ENCODE measurements at regions not wholly inside any gene's neighbourhood (a gene's known extent, or its start where the extent isn't known, plus 50 kb on each side); places are given as distances from the start of the nearest gene placed in this dataset.
"Not testable (repeated sequence)": the region's sequence is repeated elsewhere in the genome, so short reads cannot be mapped to it uniquely, and the experiment has no call there.

DNA sequence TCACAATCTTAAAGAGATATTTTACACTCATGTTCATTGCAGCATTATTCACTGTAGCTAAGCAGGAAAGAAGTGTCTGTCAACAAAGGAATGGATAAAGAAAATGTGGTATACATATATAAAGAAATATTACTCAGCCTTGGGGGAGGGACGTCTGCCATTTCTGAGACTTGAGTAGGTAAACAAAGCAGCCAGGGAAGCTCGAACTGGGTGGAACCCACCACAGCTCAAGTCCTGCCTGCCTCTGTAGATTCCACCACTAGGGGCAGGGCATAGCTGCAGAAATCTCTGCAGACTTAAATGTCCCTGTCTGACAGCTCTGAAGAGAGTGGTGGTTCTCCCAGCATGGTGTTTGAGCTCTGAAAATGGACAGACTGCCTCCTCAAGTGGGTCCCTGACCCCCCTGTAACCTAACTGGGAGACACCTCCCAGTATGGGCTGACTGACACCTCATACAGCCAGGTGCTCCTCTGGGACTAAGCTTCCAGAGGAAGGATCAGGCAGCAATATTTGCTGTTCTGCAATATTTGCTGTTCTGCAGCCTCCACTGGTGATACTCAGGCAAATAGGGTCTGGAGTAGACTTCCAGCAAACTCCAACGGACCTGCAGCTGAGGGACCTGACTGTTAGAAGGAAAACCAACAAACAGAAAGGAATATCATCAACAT lies 183.3 kb upstream of the SSTR4 start:
- DNase-seq (ENCODE audit: low spot score): not testable (repeated sequence)

DNA sequence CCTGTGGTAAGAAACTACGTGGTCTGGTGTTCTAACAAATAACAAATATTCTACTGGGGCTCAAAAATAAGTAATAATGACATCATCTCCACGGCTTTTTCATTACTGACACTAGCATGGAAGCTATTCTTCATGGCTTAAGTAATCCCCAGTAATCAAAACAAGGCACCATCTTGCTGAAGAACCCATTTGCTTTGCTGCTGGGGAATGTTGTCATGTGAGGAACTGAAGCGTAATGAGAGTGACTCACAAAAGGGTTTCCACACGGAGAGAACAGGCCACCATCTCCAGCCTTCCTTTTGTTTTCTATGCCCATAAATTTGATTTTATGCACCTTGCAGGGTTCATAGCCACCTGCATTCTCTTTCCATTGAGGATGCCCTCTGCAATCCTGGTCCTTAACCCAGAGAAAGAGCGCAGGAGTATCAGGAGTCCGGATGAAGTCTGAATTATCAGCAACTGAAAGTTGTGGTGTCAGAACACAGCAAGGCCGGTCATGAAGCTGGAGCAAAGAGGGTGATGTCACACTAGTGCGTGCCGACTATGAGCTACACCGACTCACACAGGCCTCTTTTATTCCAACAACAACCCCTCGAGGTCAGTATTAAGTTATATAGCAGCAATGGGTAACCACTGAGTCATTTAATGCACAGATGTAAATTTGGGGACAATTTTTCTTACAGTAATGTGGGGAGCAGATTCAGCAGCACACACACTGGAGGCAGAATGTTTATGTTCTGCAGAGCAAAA lies 173.7 kb upstream of the SSTR4 start:
- DNase-seq (ENCODE audit: low spot score): no peak

DNA sequence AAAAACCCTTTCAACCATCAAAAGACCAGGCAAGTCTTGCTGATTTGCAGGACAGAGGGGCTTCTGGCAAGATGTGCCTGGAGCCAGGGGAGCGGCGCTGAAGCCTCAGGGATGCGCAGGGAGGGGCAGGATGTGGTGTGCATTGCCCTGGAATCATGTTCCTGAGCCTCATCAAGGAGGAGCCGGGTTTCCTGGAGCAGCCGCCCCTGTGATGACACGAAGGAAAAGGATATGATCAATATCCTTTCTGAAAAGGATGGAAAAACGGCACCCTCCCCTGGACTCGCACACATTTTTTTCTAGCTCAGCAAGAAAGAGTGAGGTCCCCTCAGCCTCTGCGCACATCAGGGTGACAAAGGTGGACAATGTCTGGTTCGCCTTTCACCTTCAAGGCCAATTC lies 173.1 kb upstream of the SSTR4 start:
- no peak for DNase-seq (ENCODE audit: low spot score)

DNA sequence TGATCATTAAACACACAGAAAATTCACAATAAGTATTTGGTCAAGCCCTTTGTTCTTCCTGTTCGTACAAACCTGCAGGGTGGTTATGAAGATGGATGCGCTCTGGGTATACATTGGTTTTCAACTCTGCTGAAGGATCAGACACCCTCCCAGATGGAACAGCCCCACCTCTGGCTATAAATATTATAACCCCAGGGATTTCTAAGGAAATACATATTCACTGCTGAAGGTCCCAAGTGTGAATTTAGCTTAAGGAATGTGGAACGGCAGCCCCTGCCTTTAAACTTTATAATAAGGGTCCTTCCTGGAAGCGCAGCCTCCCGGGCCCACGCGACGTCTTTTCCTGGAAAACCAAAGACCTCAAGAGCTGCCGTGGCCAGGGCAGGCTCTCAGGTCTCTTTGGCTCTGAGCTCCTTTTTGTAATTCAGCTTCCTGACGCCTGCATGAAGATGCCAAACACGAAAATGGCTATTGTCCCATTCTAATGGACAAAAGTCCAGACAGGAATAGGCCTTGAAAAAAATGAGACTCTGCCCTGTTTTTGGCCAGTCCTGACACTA lies 172.4 kb upstream of the SSTR4 start:
- DNase-seq (ENCODE audit: low spot score): no peak

DNA sequence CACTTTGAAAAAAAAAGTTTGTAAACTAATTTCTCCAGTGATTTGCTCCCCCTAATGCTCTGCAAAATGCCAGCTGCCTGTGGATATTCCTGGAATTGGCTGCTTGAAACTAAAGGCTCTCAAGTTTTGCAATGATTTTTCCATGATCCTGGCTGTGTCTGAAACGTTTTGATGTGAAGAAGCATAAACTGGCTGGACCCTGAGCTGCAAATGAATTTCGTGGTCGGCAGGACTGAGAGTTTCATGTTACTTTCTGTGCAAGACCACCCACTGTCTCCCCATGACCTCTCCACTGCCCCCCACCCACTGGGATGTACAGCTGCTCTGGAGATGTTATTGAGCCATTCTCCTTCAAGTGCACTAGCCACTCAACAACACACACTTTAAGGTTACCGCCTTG lies 171.3 kb upstream of the SSTR4 start:
- DNase-seq (ENCODE audit: low spot score): no peak

DNA sequence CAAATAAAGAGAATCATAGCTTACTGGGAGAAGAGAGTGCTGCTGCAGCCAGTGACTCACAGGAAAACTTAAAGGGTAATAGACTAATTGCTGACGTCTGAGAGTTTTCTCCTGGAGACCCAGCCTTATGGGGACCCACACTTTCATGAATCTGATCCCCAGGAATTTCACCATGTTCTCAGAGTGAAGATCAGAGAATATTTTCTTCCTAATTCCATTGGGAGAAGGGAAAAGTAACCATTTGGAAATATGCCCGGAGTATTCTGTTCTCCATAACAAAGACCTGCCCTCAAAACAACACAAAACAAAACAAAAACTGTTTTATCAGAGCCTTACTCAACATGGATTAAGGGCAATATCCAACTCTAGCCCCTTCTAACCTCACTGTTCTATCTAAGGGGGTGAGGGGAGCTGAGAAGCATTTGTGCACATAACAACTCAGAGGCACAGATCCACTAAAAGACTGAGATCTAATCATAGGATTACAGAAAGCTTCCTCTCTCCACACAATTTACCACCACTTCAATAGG lies 168.2 kb upstream of the SSTR4 start:
- no peak for DNase-seq (ENCODE audit: low spot score)

DNA sequence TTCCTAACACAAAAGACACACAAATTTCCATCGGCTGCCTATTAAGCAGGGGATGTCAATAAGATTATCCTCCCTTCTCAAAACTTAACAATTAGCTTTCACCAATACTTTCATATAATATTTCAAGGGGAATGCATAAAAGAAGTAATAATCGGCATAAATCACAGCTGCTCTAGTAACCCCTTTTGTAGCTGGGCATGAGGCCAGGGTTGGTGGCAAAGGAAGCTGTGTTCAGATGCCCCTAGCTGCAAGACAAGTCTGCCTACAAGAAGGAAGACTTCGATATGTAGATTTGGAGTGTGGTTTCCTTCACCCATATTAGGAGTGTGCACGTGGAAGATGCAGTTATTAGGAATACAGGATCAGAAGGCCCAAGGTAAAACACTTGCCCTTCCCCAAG lies 156.9 kb upstream of the SSTR4 start:
- no peak for DNase-seq (ENCODE audit: low spot score)

DNA sequence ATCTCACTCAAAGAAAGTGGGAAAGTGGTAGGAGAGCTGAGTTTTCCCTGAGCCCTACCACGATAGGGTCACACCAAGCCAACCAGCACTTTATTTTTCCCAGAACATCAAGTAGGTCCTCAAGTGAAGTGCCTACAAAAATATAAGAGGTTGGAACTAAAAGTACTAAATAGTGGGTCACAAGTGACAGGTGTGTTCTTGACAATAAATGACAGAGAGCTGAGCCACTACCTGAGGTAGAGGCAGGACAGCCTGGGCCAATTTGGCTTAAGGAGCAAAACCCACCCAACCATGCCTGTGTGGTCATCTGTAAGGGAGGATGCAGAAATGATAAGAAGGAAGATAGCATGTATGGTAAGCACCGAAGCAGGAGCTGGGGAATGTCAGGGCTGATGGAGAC lies 154.8 kb upstream of the SSTR4 start:
- no peak for DNase-seq (ENCODE audit: low spot score)

DNA sequence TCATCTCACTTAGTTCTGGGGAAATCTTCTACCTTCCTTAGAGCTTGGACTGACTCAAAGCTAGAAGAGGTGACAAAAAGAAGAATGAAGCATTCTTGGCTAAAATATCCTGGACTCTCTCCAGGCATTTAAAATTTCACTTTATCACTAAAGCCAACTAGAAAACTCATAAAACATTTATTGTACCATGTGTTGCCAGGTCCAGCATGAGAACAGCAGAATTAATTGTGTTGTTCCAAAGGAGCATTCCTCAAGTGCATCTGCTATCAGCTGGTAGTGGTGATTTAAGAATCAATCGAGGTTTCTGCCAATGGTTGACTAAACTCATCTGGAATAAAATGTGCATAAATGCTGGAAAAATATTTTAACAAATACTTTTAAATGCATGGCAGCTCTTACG lies 147.3 kb upstream of the SSTR4 start:
- DNase-seq (ENCODE audit: low spot score): no peak

DNA sequence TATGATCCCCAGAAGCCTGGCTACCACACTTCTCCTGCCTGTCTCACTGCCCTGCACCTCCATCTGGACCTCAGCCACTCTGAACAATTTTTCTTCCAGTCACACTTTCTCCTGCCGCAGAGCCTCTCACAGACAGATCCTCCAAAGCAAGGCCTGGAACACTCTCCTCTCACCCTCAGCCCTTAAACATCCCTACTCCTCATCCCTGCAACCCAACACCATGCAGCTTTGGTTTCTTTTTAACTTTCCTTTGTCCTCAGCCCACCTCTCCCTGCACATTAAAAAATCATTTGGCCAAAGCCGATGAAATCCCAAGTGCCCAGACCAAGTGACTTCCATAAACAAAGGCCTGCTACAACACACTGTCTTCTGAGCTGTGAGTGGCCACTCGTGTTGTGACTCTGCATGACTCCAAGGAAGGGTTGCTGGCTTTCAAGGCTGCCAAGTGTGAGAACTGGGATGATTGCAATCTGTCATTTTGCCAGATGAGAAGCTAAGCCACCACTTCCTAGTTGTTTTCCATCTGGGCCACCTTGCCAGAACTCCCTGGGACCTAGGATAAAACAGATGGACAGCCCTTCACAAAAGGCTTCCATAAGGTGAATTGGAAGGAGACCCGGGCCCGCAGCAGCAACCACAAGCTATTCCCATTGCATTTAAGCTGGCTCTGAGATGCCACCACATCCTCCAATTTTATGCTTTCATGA lies 144.4 kb upstream of the SSTR4 start:
- no peak for DNase-seq (ENCODE audit: low spot score)

DNA sequence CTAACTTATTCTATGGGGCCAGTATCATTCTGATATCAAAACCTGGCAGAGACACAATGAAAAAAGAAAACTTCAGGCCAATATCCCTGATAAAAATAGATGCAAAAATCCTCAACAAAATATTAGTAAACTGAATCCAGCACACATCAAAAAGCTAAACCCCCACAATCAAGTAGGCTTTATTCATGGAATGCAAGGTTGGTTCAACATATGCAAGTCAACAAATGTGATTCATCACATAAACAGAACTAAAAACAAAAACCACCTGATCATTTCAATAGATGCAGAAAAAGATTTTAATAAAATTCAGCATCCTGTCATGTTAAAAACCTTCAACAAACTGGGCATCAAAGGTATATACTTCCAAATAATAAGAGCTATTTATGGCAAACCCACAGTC lies 133.9 kb upstream of the SSTR4 start:
- no peak for DNase-seq (ENCODE audit: low spot score)

DNA sequence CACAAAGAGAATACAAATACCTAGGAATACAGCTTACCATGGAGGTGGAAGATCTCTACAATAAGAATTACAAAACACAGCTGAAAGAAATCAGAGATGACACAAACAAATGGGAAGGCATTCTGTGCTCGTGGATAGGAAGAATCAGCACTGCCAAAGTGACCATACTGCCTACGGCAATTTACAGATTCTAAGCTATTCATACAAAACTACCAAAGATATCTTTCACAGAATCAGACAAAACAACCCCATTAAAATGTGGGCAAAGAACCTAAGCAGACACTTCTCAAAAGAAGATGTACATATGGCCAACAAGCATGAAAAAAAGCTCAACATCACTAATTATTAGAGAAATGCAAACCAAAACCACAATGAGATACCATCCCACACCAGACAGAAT lies 133.2 kb upstream of the SSTR4 start:
- no peak for DNase-seq (ENCODE audit: low spot score)

DNA sequence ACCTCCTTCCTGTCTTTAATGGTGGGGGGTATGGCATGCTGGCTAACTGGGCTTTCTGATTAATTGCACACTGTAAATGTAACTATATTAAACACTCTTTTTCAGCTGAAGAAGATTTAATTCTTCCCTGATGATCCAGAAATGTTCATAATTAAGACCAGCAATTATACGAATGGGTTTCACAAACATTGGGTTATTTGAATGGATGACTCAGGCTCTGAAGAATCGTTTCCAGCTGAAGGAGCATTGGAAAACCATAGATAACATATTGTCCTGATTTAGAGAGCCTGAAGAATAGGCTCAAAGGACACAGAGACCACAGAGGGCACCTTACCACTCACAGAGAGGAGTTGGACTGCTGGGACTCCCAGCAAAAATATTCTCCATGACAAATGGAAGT lies 130.7 kb upstream of the SSTR4 start:
- no peak for DNase-seq (ENCODE audit: low spot score)

DNA sequence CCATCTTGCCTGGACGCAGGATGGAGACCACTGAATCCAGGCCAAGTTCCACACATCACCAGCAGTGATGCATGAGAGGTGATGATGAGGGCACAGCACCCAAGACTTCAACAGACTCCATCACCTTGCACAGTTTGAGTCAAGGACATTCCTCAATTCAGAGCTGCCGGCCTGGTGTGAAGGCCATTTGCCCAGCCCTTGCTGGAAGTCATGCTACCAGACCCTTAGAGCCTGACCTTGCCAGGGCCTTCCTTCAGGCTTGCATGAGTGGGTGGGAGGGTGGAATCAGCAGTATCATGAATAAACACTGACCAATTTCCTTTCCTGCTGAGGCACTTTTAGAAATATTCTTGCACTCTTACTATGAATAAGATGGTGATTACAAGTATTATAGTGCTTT lies 130.2 kb upstream of the SSTR4 start:
- DNase-seq (ENCODE audit: low spot score): no peak

DNA sequence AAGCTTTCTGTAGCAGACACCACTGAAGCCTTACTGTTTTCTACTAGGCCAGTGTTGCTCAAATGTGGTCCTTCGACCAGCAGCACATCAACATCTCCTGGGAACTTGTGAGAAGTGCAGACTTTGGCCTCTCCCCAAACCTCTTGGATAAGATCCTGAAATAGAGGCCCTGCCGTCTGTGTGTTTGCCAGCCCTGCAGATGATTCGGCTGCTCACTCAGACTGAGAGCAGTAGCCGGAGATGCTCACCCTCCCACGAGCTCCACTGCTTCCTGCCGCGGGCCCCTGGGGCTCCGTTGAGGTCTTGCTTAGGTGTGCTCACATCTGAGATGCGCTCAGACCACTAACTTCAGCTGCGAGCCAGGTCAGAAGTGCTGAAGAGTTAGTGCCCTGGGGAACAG lies 129.5 kb upstream of the SSTR4 start:
- DNase-seq (ENCODE audit: low spot score): no peak

DNA sequence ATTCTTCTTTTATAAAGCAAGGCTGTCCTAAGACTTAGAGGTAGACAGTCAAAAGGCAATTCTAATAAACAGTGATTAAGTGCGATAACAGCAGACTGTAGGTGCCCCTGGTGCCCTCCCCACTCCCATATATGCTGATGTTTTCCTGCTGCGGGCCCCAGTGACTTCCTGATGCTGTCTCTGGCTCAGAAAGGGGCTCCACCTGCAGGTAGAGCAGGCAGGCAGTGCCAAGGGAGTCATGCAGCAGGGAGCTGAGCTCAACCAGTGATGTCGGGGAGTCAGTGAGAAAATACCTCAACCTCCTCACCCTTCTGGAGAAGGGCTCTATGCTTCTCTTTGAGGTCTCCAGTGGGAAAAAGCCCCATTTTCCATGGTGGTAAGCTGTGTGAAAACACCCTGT lies 126.7 kb upstream of the SSTR4 start:
- DNase-seq (ENCODE audit: low spot score): no peak

DNA sequence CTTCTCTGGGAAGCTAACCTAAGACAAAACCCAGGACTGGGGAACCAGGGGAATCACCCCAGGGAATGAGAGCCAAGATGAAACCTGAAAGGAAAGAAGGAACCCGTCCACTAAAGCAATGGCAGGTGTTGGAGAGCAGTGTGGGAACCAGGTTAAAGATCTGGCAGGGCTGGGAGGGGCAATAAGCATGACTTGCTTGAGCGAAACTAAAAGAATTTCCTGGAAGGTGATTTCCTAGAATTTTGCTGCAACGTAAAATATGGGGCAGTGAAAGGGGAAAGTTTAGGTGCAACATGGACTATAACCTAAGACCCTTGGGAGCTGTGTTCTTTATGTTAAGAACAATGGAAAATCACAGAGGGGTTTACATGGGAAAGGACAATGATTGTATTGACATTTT lies 126.2 kb upstream of the SSTR4 start:
- no peak for DNase-seq (ENCODE audit: low spot score)

DNA sequence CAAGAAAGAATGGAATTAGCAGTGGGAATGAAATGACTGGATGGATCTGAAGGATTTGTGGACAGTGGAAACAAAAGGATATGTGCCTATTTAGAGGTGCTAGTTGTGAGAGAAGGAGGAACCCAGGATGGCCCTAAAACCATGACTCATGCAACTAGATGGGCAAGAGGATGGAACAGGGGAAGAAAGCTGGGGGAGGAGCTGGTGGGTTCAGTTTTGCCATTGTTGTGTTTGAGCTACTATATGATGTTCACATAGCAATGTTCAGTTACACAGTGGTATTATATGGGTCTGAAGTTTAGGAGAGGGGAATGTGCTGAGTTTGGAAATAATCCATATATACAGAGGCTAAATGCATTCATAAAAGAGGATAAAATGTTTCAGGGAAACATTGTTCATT lies 125.7 kb upstream of the SSTR4 start:
- DNase-seq (ENCODE audit: low spot score): no peak

DNA sequence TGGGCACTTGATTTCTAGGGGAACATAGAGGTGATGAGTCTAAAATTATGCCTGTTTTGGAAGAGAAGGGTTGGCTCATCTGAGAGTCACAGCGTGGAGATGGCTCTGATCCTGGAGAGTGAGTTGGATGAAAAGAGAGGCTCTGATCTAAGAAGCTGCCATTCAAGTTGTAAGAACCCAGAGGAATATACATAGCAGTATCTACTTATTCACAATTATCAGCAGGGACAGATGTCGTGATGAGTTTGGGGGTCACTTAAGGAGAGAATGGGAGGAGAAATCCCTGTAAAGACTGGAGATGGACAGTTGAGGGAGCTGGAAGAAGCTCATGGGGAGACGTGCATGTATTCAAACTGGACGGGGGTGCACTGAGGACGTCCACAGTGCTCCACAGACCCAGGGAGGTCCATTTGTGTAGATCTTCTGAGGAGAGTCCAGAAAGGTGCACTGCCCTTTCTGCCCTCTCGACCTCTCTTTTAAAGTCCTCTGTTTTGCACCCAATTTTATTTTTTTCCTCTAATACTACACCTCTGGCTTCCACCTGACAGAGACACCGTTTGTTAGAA lies 124.7 kb upstream of the SSTR4 start:
- DNase-seq (ENCODE audit: low spot score): no peak

DNA sequence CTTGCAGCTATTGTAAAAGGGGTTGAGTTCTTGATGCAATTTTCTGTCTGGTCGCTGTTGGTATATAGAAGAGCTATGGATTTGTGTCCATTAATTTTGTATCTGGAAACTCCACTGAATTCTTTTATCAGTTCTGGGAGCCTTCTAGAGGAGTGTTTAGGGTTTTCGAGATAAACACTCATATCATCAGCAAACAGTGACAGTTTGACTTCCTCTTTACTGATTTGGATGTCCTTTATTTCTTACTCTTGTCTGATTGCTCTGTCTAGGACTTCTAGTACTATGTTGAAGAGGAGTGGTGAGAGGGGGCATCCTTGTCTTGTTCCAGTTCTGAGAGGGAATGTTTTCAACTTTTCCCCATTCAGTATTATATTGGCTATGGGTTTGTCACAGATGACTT lies 120.8 kb upstream of the SSTR4 start:
- DNase-seq (ENCODE audit: low spot score): no peak

DNA sequence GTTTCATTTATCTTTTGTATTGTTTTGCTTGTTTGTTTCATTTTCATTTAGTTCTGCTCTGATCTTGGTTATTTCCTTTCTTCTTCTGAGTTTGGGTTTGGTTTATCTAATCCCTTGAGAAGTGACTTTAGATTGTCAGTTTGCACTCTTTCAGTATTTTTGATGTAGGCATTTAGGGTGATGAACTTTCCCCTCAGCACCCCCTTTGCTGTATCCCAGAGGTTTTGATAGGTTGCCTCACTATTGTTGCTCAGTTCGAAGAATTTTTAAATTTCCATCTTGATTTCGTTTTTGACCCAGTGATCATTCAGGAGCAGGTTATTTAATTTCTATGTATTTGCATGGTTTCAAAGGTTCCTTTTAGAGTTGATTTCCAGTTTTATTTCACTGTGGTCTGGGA lies 119.6 kb upstream of the SSTR4 start:
- no peak for DNase-seq (ENCODE audit: low spot score)

DNA sequence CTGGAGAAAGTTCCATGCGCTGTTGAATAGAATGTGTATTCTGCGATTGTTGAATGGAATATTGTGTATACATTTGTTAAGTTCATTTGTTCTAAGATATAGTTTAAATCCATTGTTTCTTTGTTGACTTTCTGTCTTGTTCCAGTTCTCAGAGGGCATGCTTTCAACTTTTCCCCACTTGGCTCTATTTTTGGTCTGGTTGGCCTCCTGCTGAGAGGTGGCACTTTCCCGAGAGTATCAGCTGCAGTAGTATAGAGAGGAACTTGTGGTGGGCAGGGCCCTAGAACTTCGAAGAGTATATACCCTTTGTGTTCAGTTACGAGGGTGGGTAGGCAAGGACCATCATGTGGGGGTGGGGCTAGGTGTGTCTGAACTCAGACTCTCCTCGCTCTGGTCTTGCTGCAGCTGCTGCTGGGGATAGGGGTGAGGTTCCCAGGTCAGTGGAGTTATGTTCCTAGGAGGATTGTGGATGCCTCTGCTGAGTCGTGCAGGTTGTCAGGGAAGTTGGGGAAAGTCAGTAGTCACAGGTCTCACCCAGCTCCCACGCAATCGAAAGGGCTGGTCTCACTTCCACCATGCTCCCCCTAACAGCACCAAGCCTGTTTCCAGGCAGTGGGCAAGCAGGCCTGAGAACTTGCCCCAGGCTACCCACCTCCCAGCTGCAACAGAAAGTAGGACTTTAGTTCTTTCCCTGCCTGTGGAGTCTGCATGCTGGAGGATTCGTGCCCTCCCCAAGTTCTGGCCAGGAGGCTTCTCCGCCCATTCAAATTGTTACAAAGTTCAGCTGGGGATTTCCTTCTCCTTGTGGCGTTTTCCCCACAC lies 118.9 kb upstream of the SSTR4 start:
- no peak for DNase-seq (ENCODE audit: low spot score)

Data from COLO829 (cell line).